Mucosa of gallbladder (tissue), 1 donor: ENCODE measurements at regions not wholly inside any gene's neighbourhood (a gene's known extent, or its start where the extent isn't known, plus 50 kb on each side); places are given as distances from the start of the nearest gene placed in this dataset.
"Not testable (repeated sequence)": the region's sequence is repeated elsewhere in the genome, so short reads cannot be mapped to it uniquely, and the experiment has no call there.

Source experiments
- DNase-seq: peaks from one replicate; pipeline ENCODE4 v3.0.0-alpha.2; 2020; ENCODE audit warnings: low spot score
- donor health status: DM: no; HTN: no; CAD: no.

- DNase-seq = no peak
Observed at GRCh38 chr12:89156340-89156739, 196.0 kb downstream of the DUSP6 start.

GRCh38 chr12:89155826-89156225 lies 196.5 kb downstream of the DUSP6 start:
- no peak for DNase-seq

GRCh38 chr12:89154743-89155499 lies 197.4 kb downstream of the DUSP6 start:
- DNase-seq = no peak

GRCh38 chr12:89153341-89153740 lies 199.0 kb downstream of the DUSP6 start:
- DNase-seq = no peak

GRCh38 chr12:89151536-89151935 lies 200.8 kb downstream of the DUSP6 start:
- no peak for DNase-seq

- DNase-seq = not testable (repeated sequence)
Observed at GRCh38 chr12:89150789-89151188, 201.5 kb downstream of the DUSP6 start.

- DNase-seq = peak; percentile 11
Observed at GRCh38 chr12:89140602-89141238, 211.6 kb downstream of the DUSP6 start.

GRCh38 chr12:89140141-89140540 lies 212.2 kb downstream of the DUSP6 start:
- no peak for DNase-seq

- DNase-seq = no peak
Observed at GRCh38 chr12:89139390-89139789, 212.9 kb downstream of the DUSP6 start.

- DNase-seq = no peak
Observed at GRCh38 chr12:89138048-89138852, 214.1 kb downstream of the DUSP6 start.

- no peak for DNase-seq
Observed at GRCh38 chr12:89135976-89136634, 216.2 kb downstream of the DUSP6 start.

- peak; percentile 20 for DNase-seq
Observed at GRCh38 chr12:89134213-89134770, 218.0 kb downstream of the DUSP6 start.

GRCh38 chr12:89129167-89129870 lies 223.0 kb downstream of the DUSP6 start:
- no peak for DNase-seq

- DNase-seq = no peak
Observed at GRCh38 chr12:89126712-89127111, 225.6 kb downstream of the DUSP6 start.

GRCh38 chr12:89122852-89123251 lies 229.4 kb downstream of the DUSP6 start:
- no peak for DNase-seq

- DNase-seq = peak; percentile 87
Observed at GRCh38 chr12:89117448-89118034, 234.8 kb downstream of the DUSP6 start.

GRCh38 chr12:89111964-89112363 lies 240.3 kb downstream of the DUSP6 start:
- no peak for DNase-seq

GRCh38 chr12:89108265-89108664 lies 244.0 kb downstream of the DUSP6 start:
- no peak for DNase-seq

GRCh38 chr12:89106950-89107349 lies 245.4 kb downstream of the DUSP6 start:
- no peak for DNase-seq

GRCh38 chr12:89105243-89105642 lies 247.1 kb downstream of the DUSP6 start:
- no peak for DNase-seq

GRCh38 chr12:89103831-89104230 lies 248.5 kb downstream of the DUSP6 start:
- DNase-seq = no peak
